ENCODE measurements at regions not wholly inside any gene's neighbourhood (a gene's known extent, or its start where the extent isn't known, plus 50 kb on each side); places are given as distances from the start of the nearest gene placed in this dataset.

- CTCF ChIA-PET, result no interaction called here
- RAD21 ChIA-PET (ENCODE audit: low non-redundant PET in 1 of 2, low total read pairs in 2 of 2, uncharacterized antibody in 2 of 2, unreplicated experiment in 2 of 2), result no interaction called here
- ATAC-seq (no peak), DNase-seq (ENCODE audit: low read depth, low spot score) (no peak)
- POLR2A ChIA-PET, result no interaction called here
- Histone ChIP-seq H3K4me2 (ENCODE audit: low read length) (no peak overlapping the region), H3K79me2 (ENCODE audit: insufficient read depth, low read length) (no peaks in the 10 kb centered on the region), H3K36me3 (ENCODE audit: control insufficient read depth in 1 of 2, insufficient read depth in 2 of 2, low read length in 2 of 2) (no peaks in the 10 kb centered on the region), H3K27me3 (ENCODE audit: insufficient read depth, low read length) (peaks cover 19% of the 10 kb centered on the region; the same call in 1 of the 2 replicates), H3K4me1 (ENCODE audit: control insufficient read depth in 1 of 2, insufficient read depth in 2 of 2, low read length in 2 of 2) (no peaks in the 10 kb centered on the region), H2AFZ (ENCODE audit: low read depth, low read length, poor library complexity, severe bottlenecking) (no peak overlapping the region), H3K4me3 (replicated peaks in 1 of 2; ENCODE audit: low read depth in 1 of 2, low read length in 2 of 2) (no peak overlapping the region), H3K9me2 (ENCODE audit: insufficient read depth) (no peaks in the 10 kb centered on the region), H3K9me3 (ENCODE audit: control insufficient read depth in 1 of 2, insufficient read depth in 1 of 2, low read depth in 1 of 2, low read length in 2 of 2) (no peaks in the 10 kb centered on the region), H4K20me1 (ENCODE audit: insufficient read depth) (no peaks in the 10 kb centered on the region), H3K27ac (ENCODE audit: low read depth, low read length) (no peak overlapping the region), H3K9ac (ENCODE audit: low read length) (no peak overlapping the region)
- intact Hi-C loops (cut with micrococcal nuclease), result no loop called here
- BruUV-seq (replicated peaks), result no TSS peak
- TF ChIP-seq EGR1 (IDR thresholded peaks at IDR 0.05; ENCODE audit: low read depth) (no peak), SRF (IDR thresholded peaks at IDR 0.05; ENCODE audit: low read depth) (no peak), CBX3 (IDR thresholded peaks at IDR 0.05; ENCODE audit: low read depth) (no peak), SP1 (IDR thresholded peaks at IDR 0.05; ENCODE audit: low read depth) (no peak), POLR2AphosphoS5 (IDR thresholded peaks at IDR 0.05; ENCODE audit: low read depth, low read length) (no peak), CEBPB (IDR thresholded peaks at IDR 0.05; ENCODE audit: low read depth) (no peak), JUND (IDR thresholded peaks at IDR 0.05) (no peak), TCF7L2 (IDR thresholded peaks at IDR 0.05; ENCODE audit: borderline replicate concordance, extremely low read depth, insufficient read depth, insufficient read length) (no peak), REST (IDR thresholded peaks at IDR 0.05; ENCODE audit: low read depth) (no peak), ZNF274 (IDR thresholded peaks at IDR 0.05; ENCODE audit: low read depth, low read length) (no peak), RAD21 (IDR thresholded peaks at IDR 0.05; ENCODE audit: low read depth) (no peak), ELF1 (IDR thresholded peaks at IDR 0.05; ENCODE audit: borderline replicate concordance, low read depth) (no peak)
Observed at GRCh38 chr10:43702213-43702935, 53.7 kb upstream of the ZNF32 start.

All from HCT116 (cell line).